GM18498 (cell line): ENCODE measurements at regions not wholly inside any gene's neighbourhood (a gene's known extent, or its start where the extent isn't known, plus 50 kb on each side); places are given as distances from the start of the nearest gene placed in this dataset.
A peak's percentile ranks its signal among the peaks of the same experiment; 100 is the strongest.

Experiments used
- ATAC-seq: cut with Tn5 transposase; IDR thresholded peaks from one replicate; pipeline ENCODE4 v1.9.1; 2021; ENCODE audit warnings: mild to moderate bottlenecking, moderate library complexity; ENCODE audit not compliant: unreplicated experiment

DNA sequence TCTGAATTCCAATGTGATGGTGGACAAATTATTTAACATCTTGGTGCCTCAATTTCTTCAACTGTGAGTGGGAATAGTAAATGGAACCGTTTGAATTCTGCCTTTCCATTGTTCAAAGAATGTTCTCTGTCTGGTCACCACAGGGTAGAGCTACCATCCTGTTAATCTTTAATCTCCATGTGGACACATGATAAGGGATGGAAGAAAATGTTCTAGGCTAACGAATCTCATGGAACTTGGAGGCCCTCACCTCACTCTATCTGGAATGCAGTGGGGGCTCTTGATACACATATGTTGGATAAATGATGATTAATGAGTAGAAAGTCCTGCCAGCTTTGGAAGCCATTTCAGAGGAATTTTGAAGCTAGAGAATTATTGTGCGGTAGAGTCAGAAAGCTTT is 118.5 kb upstream of the HABP2 start:
- no peak for ATAC-seq

DNA sequence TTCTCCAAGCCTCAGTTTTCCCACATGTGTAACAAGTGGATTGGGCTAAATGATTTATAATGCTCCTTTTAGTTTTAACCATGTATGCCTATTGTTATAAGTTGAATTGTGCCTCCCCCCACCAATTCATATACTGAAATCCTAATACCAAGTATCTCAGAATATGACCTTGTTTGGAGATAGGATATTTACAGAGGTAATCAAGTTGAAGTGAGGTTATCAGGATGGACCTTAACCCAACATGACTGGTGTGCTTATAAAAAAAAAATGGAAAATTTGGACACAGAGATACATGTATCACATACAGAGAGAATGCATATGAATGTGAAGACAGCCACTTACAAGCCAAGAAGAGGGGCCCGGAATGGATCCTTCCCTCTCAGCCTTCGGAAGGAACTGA is 117.9 kb upstream of the HABP2 start:
- no peak for ATAC-seq

GRCh38 chr10:113435881-113436280 is 117.0 kb upstream of the HABP2 start:
- no peak for ATAC-seq

GRCh38 chr10:113436851-113437250 is 116.0 kb upstream of the HABP2 start:
- ATAC-seq, result no peak

- ATAC-seq, result no peak
Measured at GRCh38 chr10:113438652-113439051, 114.2 kb upstream of the HABP2 start.

DNA sequence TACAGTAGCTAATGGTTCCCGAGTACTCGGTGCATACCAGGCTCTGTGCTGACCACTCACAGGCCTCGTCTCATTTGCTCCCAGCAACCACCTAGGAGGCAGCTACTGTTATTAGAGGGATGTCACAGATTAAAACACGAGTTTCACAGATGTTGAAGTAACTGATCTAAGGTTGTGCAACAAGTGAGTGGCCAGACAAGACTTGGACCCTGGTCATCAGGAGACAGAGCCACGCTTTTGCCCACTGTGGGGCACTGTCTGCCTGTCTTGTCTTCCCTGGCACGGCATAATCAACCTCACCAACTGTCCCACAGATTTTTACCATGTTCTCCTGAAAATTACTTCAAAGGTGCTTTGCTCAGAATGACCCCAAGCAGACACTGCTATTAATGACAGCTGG is 111.6 kb upstream of the HABP2 start:
- ATAC-seq, result no peak

DNA sequence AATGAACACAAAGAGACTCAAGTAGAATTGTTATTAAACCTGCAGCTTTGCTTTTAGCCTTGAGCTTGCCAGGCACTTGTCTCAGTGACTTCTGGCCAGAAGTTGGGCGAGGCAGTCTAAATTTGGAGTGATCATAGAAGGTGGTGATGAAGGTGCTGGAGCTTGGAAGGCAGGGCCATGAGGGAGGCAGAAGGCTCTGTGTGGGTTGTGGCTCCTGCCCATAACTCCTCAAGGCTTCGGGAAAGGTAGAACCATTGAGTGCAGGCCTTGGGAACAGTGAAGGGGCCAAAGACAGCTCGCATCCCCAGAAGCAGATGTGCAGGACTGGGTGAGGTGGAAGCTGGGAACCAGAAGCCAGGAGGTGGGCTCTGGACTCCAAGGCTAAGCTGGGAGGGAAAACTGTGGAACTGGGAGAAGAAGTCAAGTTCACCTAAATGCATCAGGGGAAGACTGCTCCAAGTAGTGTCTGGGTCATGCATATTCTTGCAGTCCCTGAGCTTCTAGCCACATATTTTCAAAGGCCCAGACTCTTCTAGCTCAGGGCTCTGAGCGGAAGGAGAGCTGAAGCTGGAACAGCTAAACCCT is 111.1 kb upstream of the HABP2 start:
- no peak for ATAC-seq

DNA sequence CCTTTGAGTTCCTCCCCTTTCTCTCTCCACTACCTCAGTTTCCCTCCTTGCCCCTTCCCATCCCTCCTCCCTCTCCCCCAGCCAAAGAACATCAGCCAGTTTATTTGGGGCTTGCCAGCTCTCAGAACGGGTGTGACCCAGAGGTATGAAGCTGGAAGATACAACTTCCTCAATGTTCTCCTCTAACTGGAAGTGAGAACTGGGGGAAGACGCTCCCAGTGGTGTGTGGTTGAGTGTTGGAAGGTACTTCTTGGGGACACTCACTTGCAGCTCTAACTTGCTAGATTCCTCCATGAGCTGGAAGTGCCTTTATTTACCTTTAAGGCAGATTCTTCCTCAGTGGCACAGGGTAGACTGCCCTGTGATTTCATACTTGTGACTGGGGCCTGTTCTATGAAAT is 110.5 kb upstream of the HABP2 start:
- no peak for ATAC-seq

GRCh38 chr10:113443141-113443925 is 109.5 kb upstream of the HABP2 start:
- no peak for ATAC-seq

DNA sequence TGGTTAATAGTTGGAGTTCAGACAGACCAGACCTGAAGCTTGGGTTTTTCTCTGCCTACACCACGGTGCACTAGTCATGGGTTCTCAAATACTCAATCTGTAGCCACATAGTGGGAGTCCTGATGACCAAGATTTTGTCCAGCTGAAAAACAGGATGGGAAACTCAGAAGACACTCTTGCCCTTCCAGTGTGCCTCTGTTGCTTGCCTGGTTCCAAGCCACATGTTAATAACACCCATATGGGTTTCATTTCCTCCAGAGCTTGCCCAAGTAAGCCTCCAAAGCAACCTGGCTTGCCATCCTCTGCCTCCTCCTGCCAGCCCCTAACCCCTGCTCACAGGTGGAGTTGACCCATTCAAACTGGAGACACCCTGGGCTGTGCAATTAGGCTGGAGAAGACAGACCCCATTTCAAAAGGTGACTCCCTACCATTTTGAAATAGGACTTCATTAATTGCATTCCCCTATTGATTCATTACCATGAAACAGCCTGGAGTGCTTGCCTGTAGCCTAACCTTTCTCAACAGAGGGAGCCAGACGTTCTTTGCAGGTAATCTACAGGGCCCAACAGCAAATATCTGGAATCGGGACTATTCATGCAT is 108.0 kb upstream of the HABP2 start:
- ATAC-seq, result no peak

DNA sequence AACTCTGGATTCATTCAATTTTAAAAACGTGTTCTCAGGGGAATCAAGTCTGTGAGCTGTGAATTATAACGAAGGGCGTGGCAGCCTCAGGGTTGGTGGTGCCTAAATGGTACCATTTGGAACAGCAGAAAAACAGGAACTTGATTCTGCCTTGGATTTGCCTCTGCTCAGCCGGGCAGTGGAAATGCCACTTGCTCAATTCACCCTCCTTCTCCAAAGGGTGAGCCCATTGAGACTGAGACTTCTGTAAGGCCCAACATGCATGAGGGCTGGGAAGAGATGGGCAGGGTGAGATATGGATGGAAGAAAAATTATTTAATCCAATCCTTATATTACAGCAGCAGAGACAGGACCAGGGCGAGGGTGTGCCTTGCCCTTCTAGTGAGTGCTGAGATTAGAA is 107.1 kb upstream of the HABP2 start:
- no peak for ATAC-seq

GRCh38 chr10:113446739-113447138 is 106.1 kb upstream of the HABP2 start:
- ATAC-seq, result no peak

GRCh38 chr10:113447278-113447677 is 105.6 kb upstream of the HABP2 start:
- no peak for ATAC-seq

- no peak for ATAC-seq
Measured at GRCh38 chr10:113449006-113449695, 103.7 kb upstream of the HABP2 start.

DNA sequence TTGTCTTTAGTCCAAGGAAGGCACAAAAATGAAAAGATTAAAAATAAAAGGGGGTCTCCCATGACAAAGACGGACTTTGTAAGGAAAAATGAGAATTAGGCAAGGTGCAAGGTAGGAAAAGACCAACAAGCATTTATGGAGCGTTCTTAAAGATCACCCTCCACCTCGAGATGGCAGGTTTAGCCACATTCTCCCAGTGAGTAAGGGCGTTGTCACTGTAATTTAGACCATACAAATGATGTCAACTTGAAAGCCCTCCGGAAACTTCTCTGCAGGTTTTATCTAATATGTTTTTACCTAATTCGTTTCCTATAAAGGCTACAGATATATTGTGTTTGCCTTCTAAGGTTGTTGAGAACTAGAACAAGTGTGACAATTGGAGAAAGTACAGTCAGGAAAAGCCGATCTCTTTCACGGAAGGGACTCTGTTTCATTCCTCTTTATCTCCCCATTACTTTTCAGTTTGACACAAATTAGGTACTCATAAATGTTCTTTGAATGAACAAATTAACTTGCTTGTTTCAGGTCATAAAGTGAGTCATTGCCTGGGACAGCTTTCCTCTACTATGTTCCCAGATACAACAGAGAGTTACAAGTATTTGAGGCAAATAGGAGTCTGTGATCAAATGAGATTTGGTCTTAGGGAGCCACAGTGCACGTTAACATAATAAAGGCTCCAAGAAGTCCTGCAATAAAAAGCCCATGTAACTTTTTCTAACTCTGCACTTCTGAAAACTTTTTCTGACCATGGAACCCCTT is 102.6 kb upstream of the HABP2 start:
- no peak for ATAC-seq

DNA sequence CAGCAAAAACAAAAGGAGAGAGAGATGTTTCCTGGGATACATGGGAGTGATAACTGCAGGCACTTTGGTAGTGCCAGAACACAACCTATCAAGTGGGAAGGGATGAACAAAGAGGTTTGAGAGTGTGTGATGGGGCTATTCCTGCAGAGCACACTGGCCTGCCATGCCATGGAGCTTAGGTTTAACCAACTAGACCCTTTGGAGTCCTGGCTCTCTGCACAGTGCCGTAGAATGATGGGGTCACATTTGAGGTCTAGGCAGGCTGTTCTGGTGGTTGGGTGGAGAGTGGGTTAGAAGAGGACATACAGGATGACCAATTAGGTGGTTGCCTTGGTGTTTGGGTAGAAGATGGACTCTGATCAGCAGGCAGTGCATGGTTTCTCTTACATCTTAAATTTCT is 101.9 kb upstream of the HABP2 start:
- ATAC-seq, result no peak

DNA sequence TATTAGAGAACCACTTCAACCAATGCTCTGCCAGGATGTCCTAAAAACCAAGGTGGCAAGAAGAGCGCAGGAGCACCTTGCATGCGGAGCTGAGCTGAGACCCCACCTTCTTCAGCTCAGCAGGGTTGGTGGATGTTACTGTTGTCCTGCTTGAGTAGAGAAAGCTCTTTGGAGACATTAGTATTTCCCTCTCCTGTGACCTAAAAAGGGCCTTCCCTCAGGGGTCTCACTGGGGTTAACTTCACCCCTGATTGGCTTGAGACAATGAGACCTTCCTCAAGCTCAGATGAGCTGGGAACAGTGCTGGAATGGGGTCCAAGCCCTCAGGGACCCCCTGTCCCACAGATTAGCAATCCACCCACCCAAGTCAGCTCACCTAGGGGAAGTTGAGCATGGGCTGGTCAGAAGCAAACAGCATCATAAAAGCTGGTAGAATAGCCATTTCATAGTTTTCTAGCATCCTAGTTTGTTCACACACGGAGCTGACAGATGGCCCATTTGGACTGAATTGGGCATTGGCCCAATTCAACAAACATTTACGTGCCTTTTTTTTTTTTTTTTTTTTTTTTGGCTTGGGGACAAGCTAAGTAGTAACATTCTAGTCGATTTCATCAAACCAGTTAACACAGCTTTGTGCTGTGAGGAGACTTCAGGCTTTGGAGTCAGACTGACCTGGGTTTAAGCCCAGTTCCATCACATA is 100.6 kb upstream of the HABP2 start:
- ATAC-seq, result no peak

DNA sequence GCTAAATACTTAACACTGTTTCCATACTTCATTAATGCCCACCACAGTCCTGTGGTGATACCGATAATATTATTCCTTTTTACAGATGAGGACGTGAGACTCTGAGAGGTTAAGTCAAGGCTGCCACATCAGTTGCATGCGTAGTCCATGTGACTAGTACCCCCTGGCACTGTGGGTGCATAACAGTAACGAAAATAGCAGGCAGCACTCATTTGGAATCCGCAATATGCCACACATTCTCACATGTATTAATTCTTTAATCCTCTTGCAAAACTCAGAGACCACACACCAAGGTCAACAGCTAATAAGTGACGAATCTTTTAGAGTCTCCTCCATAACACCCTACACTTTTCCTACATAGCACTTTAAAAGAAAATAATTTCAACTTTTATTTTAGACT is 99.5 kb upstream of the HABP2 start:
- ATAC-seq, result no peak

- peak; percentile 53 for ATAC-seq
Measured at GRCh38 chr10:113454341-113455061, 98.4 kb upstream of the HABP2 start.

DNA sequence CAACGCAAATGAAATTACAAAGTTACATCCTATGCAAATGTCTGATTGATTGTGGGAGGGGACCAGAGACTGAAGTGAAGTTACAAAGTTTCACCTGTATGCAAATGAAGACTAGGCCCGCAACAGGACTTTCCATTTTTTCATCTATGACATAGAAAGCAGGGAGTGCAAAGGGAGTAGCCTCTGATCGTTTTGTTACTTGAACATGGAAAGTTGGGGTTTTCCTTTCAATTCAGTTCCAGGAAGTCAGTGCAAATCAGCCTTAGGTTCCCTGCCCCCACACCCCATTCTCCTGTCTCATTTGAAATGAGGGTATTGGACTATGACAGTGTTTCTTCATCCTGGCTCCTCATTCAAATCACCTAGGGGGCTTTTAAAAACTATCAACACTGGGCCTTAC is 96.9 kb upstream of the HABP2 start:
- no peak for ATAC-seq
